Endothelial cell of umbilical vein (primary cell): ENCODE measurements at regions not wholly inside any gene's neighbourhood (a gene's known extent, or its start where the extent isn't known, plus 50 kb on each side); places are given as distances from the start of the nearest gene placed in this dataset.
"Not testable (repeated sequence)": the region's sequence is repeated elsewhere in the genome, so short reads cannot be mapped to it uniquely, and the experiment has no call there.

Experiments used
- BruUV-seq: library from RNA; stranded (reverse); fragments of 400-500 nt; replicated peaks from 2 replicates; lab custom pipeline; 2021; lab: Mats Ljungman, UMichigan
- CTCF ChIA-PET: fragments of 300-600, 350-600 bp; sonication (Branson Sonifier 250); formaldehyde crosslinking; loops from one replicate; lab custom pipeline; 2021; ENCODE audit warnings: antibody characterized with exemption, inconsistent platforms; lab: Charles Lee
- POLR2A ChIA-PET: fragments of 300-600, 350-600 bp; sonication (Branson Sonifier 250); formaldehyde crosslinking; loops from one replicate; lab custom pipeline; 2021; ENCODE audit warnings: antibody characterized with exemption, inconsistent platforms; lab: Charles Lee
- DNase-seq: peaks from one replicate; pipeline ENCODE4 v3.0.0-alpha.2; 2011; ENCODE audit warnings: low read depth, low spot score
- FAIRE-seq: peaks from 2 replicates; lab custom pipeline; 2011; peaks lifted over from hg19 to GRCh38; lab: Jason Lieb, UNC
- H2AFZ ChIP-seq: 2 replicates; pipeline ENCODE4 v1.6.0; 2012; ENCODE audit warnings: low read depth, low read length, control low read depth, inconsistent platforms
- H3K27ac ChIP-seq: 2 replicates; pipeline ENCODE4 v1.5.1; 2011; ENCODE audit warnings: low read depth, mild to moderate bottlenecking, control low read depth, low read length, moderate library complexity; ENCODE audit not compliant: insufficient read depth
- H3K27me3 ChIP-seq, 2 experiments: 2 replicates each; pipeline versions ENCODE4 v1.6.0 to v1.6.1; 2011; ENCODE audit warnings: low read length in 2 of 2, mixed read lengths in 1 of 2; ENCODE audit not compliant: control insufficient read depth in 2 of 2, insufficient read depth in 2 of 2
- H3K36me3 ChIP-seq, 2 experiments: 2 replicates in 1 of 2; 3 replicates in 1 of 2; pipeline ENCODE4 v1.5.1; 2011; ENCODE audit warnings: low read length in 2 of 2, mild to moderate bottlenecking in 1 of 2, moderate library complexity in 1 of 2; ENCODE audit not compliant: control insufficient read depth in 2 of 2, insufficient read depth in 2 of 2; ENCODE audit errors: extremely low read depth in 1 of 2
- H3K4me1 ChIP-seq: 3 replicates; pipeline ENCODE4 v1.5.1; 2011; ENCODE audit warnings: mild to moderate bottlenecking, low read length; ENCODE audit not compliant: control insufficient read depth, insufficient read depth; ENCODE audit errors: extremely low read depth
- H3K4me2 ChIP-seq: 2 replicates; pipeline ENCODE4 v1.6.1; 2011; ENCODE audit warnings: low read length, control low read depth, mixed read lengths; ENCODE audit not compliant: insufficient read depth
- H3K4me3 ChIP-seq, 3 experiments: fragments of 200-600 bp in 1 of 3; sonication (generic), shearing (Covaris generic) in 1 of 3; replicated peaks in 1 of 3; 2 replicates each; pipeline ENCODE4 v1.5.1; 2011 to 2016; ENCODE audit warnings: control low read depth in 3 of 3, low read length in 3 of 3, mild to moderate bottlenecking in 2 of 3, inconsistent platforms in 1 of 3, low read depth in 1 of 3, moderate library complexity in 1 of 3; ENCODE audit not compliant: insufficient read depth in 1 of 3
- H3K79me2 ChIP-seq: 2 replicates; pipeline ENCODE4 v1.6.0; 2012; ENCODE audit warnings: low read length, inconsistent platforms; ENCODE audit not compliant: control insufficient read depth, insufficient read depth
- H3K9ac ChIP-seq: replicated peaks from 2 replicates; pipeline ENCODE3; 2011; ENCODE audit warnings: low read length, control low read depth; ENCODE audit not compliant: insufficient read depth; ENCODE audit errors: extremely low read depth
- H3K9me1 ChIP-seq: replicated peaks from 3 replicates; pipeline ENCODE4 v1.6.0; 2011; ENCODE audit warnings: mild to moderate bottlenecking, low read length; ENCODE audit not compliant: control insufficient read depth, insufficient read depth; ENCODE audit errors: extremely low read depth
- H3K9me3 ChIP-seq: replicated peaks from 2 replicates; pipeline ENCODE4 v1.5.1; 2012; ENCODE audit warnings: low read length, inconsistent platforms; ENCODE audit not compliant: control insufficient read depth, insufficient read depth
- H4K20me1 ChIP-seq: replicated peaks from 2 replicates; pipeline ENCODE3; 2011; ENCODE audit warnings: mild to moderate bottlenecking, low read length; ENCODE audit not compliant: control insufficient read depth, insufficient read depth; ENCODE audit errors: extremely low read depth
- CTCF ChIP-seq, 2 donors: IDR thresholded peaks; 1 replicate in 1 of 2; 2 replicates in 1 of 2; pipeline ENCODE4 v1.5.1; 2011; ENCODE audit warnings: low read length in 2 of 2, mild to moderate bottlenecking in 2 of 2, moderate library complexity in 2 of 2, control low read depth in 1 of 2, inconsistent platforms in 1 of 2, low read depth in 1 of 2; ENCODE audit not compliant: insufficient read depth in 1 of 2; ENCODE audit errors: extremely low read depth in 1 of 2
- EZH2 ChIP-seq: IDR thresholded peaks from 2 replicates; pipeline ENCODE4 v1.6.1; 2012; ENCODE audit warnings: borderline replicate concordance, low read depth, mild to moderate bottlenecking, moderate library complexity, low read length, inconsistent platforms; ENCODE audit not compliant: severe bottlenecking
- FOS ChIP-seq: IDR thresholded peaks from 2 replicates; pipeline ENCODE4 v1.6.1; 2011; ENCODE audit warnings: mild to moderate bottlenecking, low read length, moderate library complexity, borderline replicate concordance; ENCODE audit not compliant: insufficient read depth
- GATA2 ChIP-seq: IDR thresholded peaks from 2 replicates; pipeline ENCODE4 v1.7.0; 2011; ENCODE audit warnings: low read depth, mild to moderate bottlenecking, moderate library complexity, mixed read lengths, low read length; ENCODE audit not compliant: insufficient read length, insufficient read depth
- JUN ChIP-seq: IDR thresholded peaks from 2 replicates; pipeline ENCODE4 v1.6.1; 2011; ENCODE audit warnings: borderline replicate concordance, low read depth; ENCODE audit not compliant: insufficient read length, insufficient read depth
- MAX ChIP-seq: IDR thresholded peaks from 2 replicates; pipeline ENCODE4 v1.6.1; 2011; ENCODE audit not compliant: insufficient read depth, insufficient read length
- MYC ChIP-seq: IDR thresholded peaks from one replicate; pipeline ENCODE4 v1.6.1; 2011; ENCODE audit warnings: mild to moderate bottlenecking, low read depth, low read length
- POLR2A ChIP-seq: IDR thresholded peaks from 2 replicates; pipeline ENCODE4 v1.6.1; 2012; ENCODE audit warnings: low read depth, mild to moderate bottlenecking, control low read depth, low read length
- POLR2AphosphoS5 ChIP-seq: IDR thresholded peaks from 2 replicates; pipeline ENCODE4 v1.6.1; 2012; ENCODE audit warnings: low read depth, mild to moderate bottlenecking, control low read depth, low read length, moderate library complexity; ENCODE audit not compliant: insufficient read depth
- dilution Hi-C: fragments of 300-500 bp; cut with MboI; formaldehyde crosslinking; loops from one replicate; pipeline ENCODE4 v1.15.0; 2019; ENCODE audit warnings: low sequenced_read_pairs; ENCODE audit not compliant: extremely low pct_ligation_motif_present
- intact Hi-C: fragments of 100-400 bp; cut with micrococcal nuclease; formaldehyde crosslinking; loops from one replicate; pipeline ENCODE4 v1.10.0; 2022

GRCh38 chr4:34006540-34006939 is 2237.8 kb downstream of the ARAP2 start:
- H3K36me3 ChIP-seq, DNase-seq, H3K79me2 ChIP-seq, H3K4me2 ChIP-seq, H3K4me1 ChIP-seq, POLR2A ChIA-PET, H3K9me1 ChIP-seq, FAIRE-seq, H3K4me3 ChIP-seq, dilution Hi-C loops, H3K9ac ChIP-seq, H2AFZ ChIP-seq, H3K27me3 ChIP-seq, H3K9me3 ChIP-seq, CTCF ChIA-PET, H3K27ac ChIP-seq, BruUV-seq, H4K20me1 ChIP-seq, intact Hi-C loops: not testable (repeated sequence)

GRCh38 chr4:34009951-34010350 is 2234.4 kb downstream of the ARAP2 start:
- no peak for FAIRE-seq
- intact Hi-C loops (no loop called here), dilution Hi-C loops (no loop called here)

More at GRCh38 chr4:34009951-34010350, 2234.4 kb downstream of the ARAP2 start:
- Histone ChIP-seq H4K20me1 (no peaks in the 10 kb centered on the region), H2AFZ (no peak overlapping the region), H3K79me2 (no peaks in the 10 kb centered on the region), H3K4me1 (no peaks in the 10 kb centered on the region), H3K27ac (no peak overlapping the region), H3K36me3 (no peaks in the 10 kb centered on the region), H3K9ac (no peak overlapping the region), H3K9me1 (no peaks in the 10 kb centered on the region), H3K9me3 (no peaks in the 10 kb centered on the region), H3K4me3 (no peak overlapping the region), H3K27me3 (no peaks in the 10 kb centered on the region), H3K4me2 (no peak overlapping the region)
- BruUV-seq, result no TSS peak
- no peak for DNase-seq
- ChIA-PET POLR2A (no interaction called here), CTCF (no interaction called here)
- TF ChIP-seq FOS (no peak), JUN (no peak), POLR2A (no peak), GATA2 (no peak), MAX (no peak), CTCF (IDR thresholded peaks at IDR 0.05; ENCODE audit: extremely low read depth in 1 of 2, insufficient read depth in 1 of 2, low read depth in 1 of 2, low read length in 2 of 2) (no peak), MYC (no peak), POLR2AphosphoS5 (no peak), EZH2 (no peak)
